ENCODE measurements at regions not wholly inside any gene's neighbourhood (a gene's known extent, or its start where the extent isn't known, plus 50 kb on each side); places are given as distances from the start of the nearest gene placed in this dataset.

DNA sequence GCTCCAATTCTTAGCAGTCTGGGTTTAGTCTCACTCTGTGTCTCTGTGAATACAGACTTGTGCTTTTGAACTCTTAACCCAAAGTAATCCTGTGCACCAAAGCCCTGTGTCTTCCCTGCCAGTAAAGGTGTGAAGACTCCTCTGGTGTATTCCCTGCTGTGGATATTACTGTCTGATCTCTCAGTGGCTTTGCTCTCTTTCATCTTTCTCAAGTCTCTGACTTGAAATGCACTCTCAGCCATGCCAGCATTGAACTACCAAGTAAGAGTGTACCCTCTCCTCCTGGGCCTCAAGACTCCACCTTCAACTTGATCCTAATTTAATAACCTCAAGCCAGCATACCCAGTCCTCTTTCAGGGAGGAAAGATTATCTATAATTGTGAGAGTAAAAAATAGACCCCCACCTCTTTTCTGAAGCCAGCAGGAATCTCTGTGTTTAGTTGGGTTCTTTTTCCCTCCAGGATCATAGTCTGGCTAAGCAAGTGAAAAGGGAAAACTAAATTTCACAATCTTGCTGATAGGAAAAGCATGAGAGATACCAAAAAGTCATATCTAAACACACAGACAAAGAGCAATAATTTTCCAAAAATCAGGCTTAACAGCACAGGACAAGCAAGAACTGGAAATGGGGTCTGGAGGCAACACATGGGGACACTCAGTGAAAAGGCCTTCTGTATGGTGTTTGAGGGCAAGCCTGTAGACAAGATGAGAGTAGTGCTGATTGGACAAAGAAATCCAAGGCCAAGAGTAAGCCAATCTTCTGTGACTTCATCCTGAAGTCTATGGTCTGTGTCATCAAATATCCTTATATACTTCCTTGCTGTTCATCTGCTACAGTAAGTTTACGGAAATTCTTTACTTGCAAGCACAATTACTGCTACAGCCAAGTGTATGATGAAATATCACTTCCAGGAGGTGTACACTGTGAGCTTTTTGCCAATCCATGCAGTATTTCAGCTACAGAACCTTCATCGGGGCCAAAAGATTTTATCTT is 296.1 kb upstream of the TGFBR2 start:
- no peaks in the 10 kb centered on the region for H4K20me1 ChIP-seq (ENCODE audit: insufficient read depth)
- H3K36me3 ChIP-seq (ENCODE audit: insufficient read depth, low read length), result no peaks in the 10 kb centered on the region
- TF ChIP-seq, protein P1, sequence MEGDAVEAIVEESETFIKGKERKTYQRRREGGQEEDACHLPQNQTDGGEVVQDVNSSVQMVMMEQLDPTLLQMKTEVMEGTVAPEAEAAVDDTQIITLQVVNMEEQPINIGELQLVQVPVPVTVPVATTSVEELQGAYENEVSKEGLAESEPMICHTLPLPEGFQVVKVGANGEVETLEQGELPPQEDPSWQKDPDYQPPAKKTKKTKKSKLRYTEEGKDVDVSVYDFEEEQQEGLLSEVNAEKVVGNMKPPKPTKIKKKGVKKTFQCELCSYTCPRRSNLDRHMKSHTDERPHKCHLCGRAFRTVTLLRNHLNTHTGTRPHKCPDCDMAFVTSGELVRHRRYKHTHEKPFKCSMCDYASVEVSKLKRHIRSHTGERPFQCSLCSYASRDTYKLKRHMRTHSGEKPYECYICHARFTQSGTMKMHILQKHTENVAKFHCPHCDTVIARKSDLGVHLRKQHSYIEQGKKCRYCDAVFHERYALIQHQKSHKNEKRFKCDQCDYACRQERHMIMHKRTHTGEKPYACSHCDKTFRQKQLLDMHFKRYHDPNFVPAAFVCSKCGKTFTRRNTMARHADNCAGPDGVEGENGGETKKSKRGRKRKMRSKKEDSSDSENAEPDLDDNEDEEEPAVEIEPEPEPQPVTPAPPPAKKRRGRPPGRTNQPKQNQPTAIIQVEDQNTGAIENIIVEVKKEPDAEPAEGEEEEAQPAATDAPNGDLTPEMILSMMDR (IDR thresholded peaks at IDR 0.05; ENCODE audit: poor library complexity, severe bottlenecking), result no peak
- TF ChIP-seq TAF1 (IDR thresholded peaks at IDR 0.05; ENCODE audit: low read depth) (no peak), SMC3 (conservative IDR thresholded peaks at IDR 0.05; ENCODE audit: poor library complexity) (no peak), EP300 (conservative IDR thresholded peaks at IDR 0.05; ENCODE audit: poor library complexity, severe bottlenecking) (no peak), RAD21 (conservative IDR thresholded peaks at IDR 0.05) (no peak), MXI1 (conservative IDR thresholded peaks at IDR 0.05; ENCODE audit: poor library complexity, severe bottlenecking) (no peak), REST (IDR thresholded peaks at IDR 0.05; ENCODE audit: borderline replicate concordance) (no peak), POLR2AphosphoS5 (IDR thresholded peaks at IDR 0.05) (no peak), EZH2 (IDR thresholded peaks at IDR 0.05; ENCODE audit: borderline replicate concordance, insufficient read depth, low read length, poor library complexity, severe bottlenecking) (no peak)

DNA sequence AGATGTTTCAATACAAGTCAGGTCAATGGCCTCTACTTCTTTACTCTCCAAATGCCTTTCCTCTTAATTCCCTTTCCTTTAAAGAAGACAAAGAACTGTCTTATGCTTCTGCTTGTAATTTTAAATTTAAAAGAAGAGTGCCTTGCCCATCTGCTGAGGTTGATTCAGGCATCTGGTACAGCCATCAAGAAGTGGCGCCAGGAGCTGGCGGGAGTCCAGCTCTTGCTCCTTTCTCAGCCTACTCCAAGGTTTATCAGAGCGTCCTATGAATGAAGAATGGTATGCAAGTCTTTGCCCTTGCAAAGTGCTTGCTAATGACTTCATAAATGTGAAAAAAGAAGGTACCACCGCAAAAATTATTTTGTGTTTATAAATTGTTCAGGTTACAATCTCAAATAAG is 294.6 kb upstream of the TGFBR2 start:
- TF ChIP-seq MXI1 (conservative IDR thresholded peaks at IDR 0.05; ENCODE audit: poor library complexity, severe bottlenecking) (no peak), POLR2AphosphoS5 (IDR thresholded peaks at IDR 0.05) (no peak), TAF1 (IDR thresholded peaks at IDR 0.05; ENCODE audit: low read depth) (no peak), SMC3 (conservative IDR thresholded peaks at IDR 0.05; ENCODE audit: poor library complexity) (no peak), RAD21 (conservative IDR thresholded peaks at IDR 0.05) (no peak), EZH2 (IDR thresholded peaks at IDR 0.05; ENCODE audit: borderline replicate concordance, insufficient read depth, low read length, poor library complexity, severe bottlenecking) (no peak), REST (IDR thresholded peaks at IDR 0.05; ENCODE audit: borderline replicate concordance) (no peak), EP300 (conservative IDR thresholded peaks at IDR 0.05; ENCODE audit: poor library complexity, severe bottlenecking) (no peak)
- TF ChIP-seq, protein P1 (IDR thresholded peaks at IDR 0.05; ENCODE audit: poor library complexity, severe bottlenecking), result no peak
- Histone ChIP-seq H4K20me1 (ENCODE audit: insufficient read depth) (no peaks in the 10 kb centered on the region), H3K9me3 (ENCODE audit: low read length) (peaks cover 2% of the 10 kb centered on the region), H3K9ac (ENCODE audit: low read length) (no peak overlapping the region), H3K27me3 (ENCODE audit: insufficient read depth, low read depth, low read length) (no peaks in the 10 kb centered on the region), H3K27ac (ENCODE audit: low read length) (no peak overlapping the region), H3K36me3 (ENCODE audit: insufficient read depth, low read length) (no peaks in the 10 kb centered on the region), H3K9me2 (ENCODE audit: insufficient read depth, low read length) (no peaks in the 10 kb centered on the region), H3K4me3 (ENCODE audit: low read length) (no peak overlapping the region), H3F3A (ENCODE audit: insufficient read depth, low read length, poor library complexity, severe bottlenecking) (no peaks in the 10 kb centered on the region), H3K4me2 (ENCODE audit: low read length) (no peak overlapping the region), H2AFZ (ENCODE audit: low read depth, low read length) (no peak overlapping the region), H3K79me2 (replicated peaks; ENCODE audit: insufficient read depth, low read length) (no peaks in the 10 kb centered on the region)

More for the DNA sequence above, 296.1 kb upstream of the TGFBR2 start:
- Histone ChIP-seq H3K4me3 (ENCODE audit: low read length) (no peak overlapping the region), H3K9me2 (ENCODE audit: insufficient read depth, low read length) (no peaks in the 10 kb centered on the region), H3K9ac (ENCODE audit: low read length) (no peak overlapping the region), H3K27me3 (ENCODE audit: insufficient read depth, low read depth, low read length) (no peaks in the 10 kb centered on the region), H3F3A (ENCODE audit: insufficient read depth, low read length, poor library complexity, severe bottlenecking) (no peaks in the 10 kb centered on the region), H3K79me2 (replicated peaks; ENCODE audit: insufficient read depth, low read length) (no peaks in the 10 kb centered on the region), H3K9me3 (ENCODE audit: low read length) (no peaks in the 10 kb centered on the region), H3K27ac (ENCODE audit: low read length) (no peak overlapping the region), H3K4me2 (ENCODE audit: low read length) (no peak overlapping the region), H2AFZ (ENCODE audit: low read depth, low read length) (no peak overlapping the region)

Data from neural cell (in vitro differentiated cells).